Immature natural killer cell (primary cell): ENCODE measurements at regions not wholly inside any gene's neighbourhood (a gene's known extent, or its start where the extent isn't known, plus 50 kb on each side); places are given as distances from the start of the nearest gene placed in this dataset.

Experiments
- DNase-seq, 3 donors: peaks; one replicate each; pipeline ENCODE4 v3.0.0; 2022; ENCODE audit warnings: mixed read lengths in 1 of 3
- H3K27ac Mint-ChIP-seq, 6 donors: one replicate each; pipeline ENCODE4 v1.8.0; 2020; ENCODE audit warnings: mixed read lengths in 6 of 6, mild to moderate bottlenecking in 5 of 6, inconsistent platforms in 4 of 6, moderate library complexity in 3 of 6
- H3K27me3 Mint-ChIP-seq, 3 donors: one replicate each; pipeline ENCODE4 v1.8.0; 2020 to 2021; ENCODE audit warnings: low read depth in 3 of 3, mild to moderate bottlenecking in 3 of 3, mixed read lengths in 3 of 3, moderate library complexity in 3 of 3, inconsistent platforms in 1 of 3
- H3K36me3 Mint-ChIP-seq, 3 donors: one replicate each; pipeline ENCODE4 v1.8.0; 2020; ENCODE audit warnings: mixed read lengths in 3 of 3, inconsistent platforms in 2 of 3, mild to moderate bottlenecking in 2 of 3
- H3K4me1 Mint-ChIP-seq, 2 donors: one replicate each; pipeline ENCODE4 v1.8.0; 2020; ENCODE audit warnings: inconsistent platforms in 2 of 2, mild to moderate bottlenecking in 2 of 2, mixed read lengths in 2 of 2, moderate library complexity in 1 of 2
- H3K4me3 Mint-ChIP-seq, 5 donors: one replicate each; pipeline ENCODE4 v1.8.0; 2020; ENCODE audit warnings: mild to moderate bottlenecking in 5 of 5, mixed read lengths in 5 of 5, inconsistent platforms in 3 of 5, moderate library complexity in 3 of 5
- H3K9me3 Mint-ChIP-seq, 6 donors: one replicate each; pipeline ENCODE4 v1.8.0; 2020; ENCODE audit warnings: mild to moderate bottlenecking in 6 of 6, mixed read lengths in 6 of 6, inconsistent platforms in 4 of 6, moderate library complexity in 3 of 6

- Mint-ChIP-seq H3K4me1 (peaks cover 4 to 5% of the 10 kb centered on the region in 2 donors), H3K36me3 (no peaks in the 10 kb centered on the region), H3K9me3 (peaks cover 0 to 2% (median 0%) of the 10 kb centered on the region in 6 donors), H3K27me3 (peaks cover 0 to 18% (median 0%) of the 10 kb centered on the region in 3 donors), H3K4me3 (no peak overlapping the region), H3K27ac (no peak overlapping the region)
- no peak for DNase-seq
Observed at GRCh38 chr6:14031516-14031915, 86.1 kb upstream of the CD83 start.

DNA sequence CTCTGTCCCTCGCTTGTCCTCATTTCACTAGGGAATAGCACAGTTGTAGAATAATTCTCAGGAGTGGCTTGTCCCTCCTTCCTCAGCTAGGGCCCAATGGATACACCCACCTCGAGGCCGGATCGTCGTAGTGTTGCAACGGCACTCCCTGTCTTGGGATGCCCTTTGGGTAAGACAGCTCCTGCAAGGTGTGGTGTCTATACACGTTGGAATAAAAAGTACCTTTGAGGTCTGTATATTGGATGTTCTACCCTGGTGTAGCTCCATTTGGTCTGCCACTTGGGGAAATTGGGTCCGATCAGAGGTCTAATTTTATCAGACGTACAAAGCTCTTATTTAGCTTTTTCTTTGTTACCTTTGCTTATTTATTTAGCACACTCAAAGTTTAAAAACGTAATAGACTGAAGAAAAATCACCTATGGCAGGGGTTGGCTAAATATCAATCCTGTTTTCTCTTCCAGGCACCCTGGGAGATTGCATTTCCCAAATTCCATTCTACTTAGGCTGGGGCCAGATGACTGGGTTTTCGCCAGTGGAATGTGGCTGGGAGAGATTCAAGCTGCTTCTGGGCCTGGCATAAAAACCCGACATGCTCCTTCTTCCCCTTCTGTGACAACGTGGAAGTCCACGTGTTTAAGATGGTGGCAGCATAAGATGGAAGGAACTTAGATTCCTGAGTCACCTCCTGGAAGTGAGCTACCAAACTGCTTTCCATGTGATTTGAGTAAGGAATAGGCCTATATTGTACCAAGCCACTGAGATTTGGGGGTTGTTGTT lies 82.3 kb upstream of the CD83 start:
- peaks cover 0 to 16% (median 0%) of the 10 kb centered on the region in 3 donors for H3K27me3 Mint-ChIP-seq
- no peak overlapping the region for H3K27ac Mint-ChIP-seq
- no peaks in the 10 kb centered on the region for H3K36me3 Mint-ChIP-seq
- H3K4me1 Mint-ChIP-seq: no peaks in the 10 kb centered on the region
- peaks cover 0 to 2% (median 0%) of the 10 kb centered on the region in 6 donors for H3K9me3 Mint-ChIP-seq
- DNase-seq: no peak
- H3K4me3 Mint-ChIP-seq: no peak overlapping the region

- no peak overlapping the region for H3K4me3 Mint-ChIP-seq
- no peaks in the 10 kb centered on the region for H3K4me1 Mint-ChIP-seq
- H3K36me3 Mint-ChIP-seq: no peaks in the 10 kb centered on the region
- H3K27ac Mint-ChIP-seq: no peak overlapping the region
- DNase-seq: no peak
- peaks cover 0 to 2% (median 0%) of the 10 kb centered on the region in 6 donors for H3K9me3 Mint-ChIP-seq
- peaks cover 0 to 13% (median 0%) of the 10 kb centered on the region in 3 donors for H3K27me3 Mint-ChIP-seq
Observed at GRCh38 chr6:14035874-14036273, 81.7 kb upstream of the CD83 start.

DNA sequence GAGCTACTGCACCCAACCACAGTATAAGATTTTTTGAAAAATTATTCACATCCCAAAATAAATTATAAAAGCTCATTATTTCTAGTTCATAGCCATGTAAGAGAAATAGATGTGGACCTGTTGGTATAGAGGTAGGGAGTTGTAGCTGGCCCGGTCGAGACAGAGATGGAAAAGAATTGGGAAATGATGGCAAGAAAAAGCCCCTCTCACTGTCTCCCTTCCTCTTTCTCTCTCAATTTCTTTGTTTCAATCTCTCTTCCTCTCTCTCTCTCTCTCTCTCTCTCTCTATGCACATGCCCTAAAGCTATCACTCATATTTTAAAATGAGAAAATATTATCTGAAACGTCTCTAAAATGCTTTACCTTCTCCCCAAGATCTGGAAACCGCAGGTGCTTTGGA lies 80.7 kb upstream of the CD83 start:
- Mint-ChIP-seq H3K4me3 (no peak overlapping the region), H3K36me3 (no peaks in the 10 kb centered on the region), H3K27me3 (peaks cover 0 to 13% (median 0%) of the 10 kb centered on the region in 3 donors), H3K9me3 (peaks cover 0 to 2% (median 0%) of the 10 kb centered on the region in 6 donors), H3K4me1 (no peaks in the 10 kb centered on the region), H3K27ac (no peak overlapping the region)
- DNase-seq: no peak

- Mint-ChIP-seq H3K4me1 (no peaks in the 10 kb centered on the region), H3K27ac (no peak overlapping the region)
Observed at GRCh38 chr6:14037402-14038277, 79.9 kb upstream of the CD83 start.

DNA sequence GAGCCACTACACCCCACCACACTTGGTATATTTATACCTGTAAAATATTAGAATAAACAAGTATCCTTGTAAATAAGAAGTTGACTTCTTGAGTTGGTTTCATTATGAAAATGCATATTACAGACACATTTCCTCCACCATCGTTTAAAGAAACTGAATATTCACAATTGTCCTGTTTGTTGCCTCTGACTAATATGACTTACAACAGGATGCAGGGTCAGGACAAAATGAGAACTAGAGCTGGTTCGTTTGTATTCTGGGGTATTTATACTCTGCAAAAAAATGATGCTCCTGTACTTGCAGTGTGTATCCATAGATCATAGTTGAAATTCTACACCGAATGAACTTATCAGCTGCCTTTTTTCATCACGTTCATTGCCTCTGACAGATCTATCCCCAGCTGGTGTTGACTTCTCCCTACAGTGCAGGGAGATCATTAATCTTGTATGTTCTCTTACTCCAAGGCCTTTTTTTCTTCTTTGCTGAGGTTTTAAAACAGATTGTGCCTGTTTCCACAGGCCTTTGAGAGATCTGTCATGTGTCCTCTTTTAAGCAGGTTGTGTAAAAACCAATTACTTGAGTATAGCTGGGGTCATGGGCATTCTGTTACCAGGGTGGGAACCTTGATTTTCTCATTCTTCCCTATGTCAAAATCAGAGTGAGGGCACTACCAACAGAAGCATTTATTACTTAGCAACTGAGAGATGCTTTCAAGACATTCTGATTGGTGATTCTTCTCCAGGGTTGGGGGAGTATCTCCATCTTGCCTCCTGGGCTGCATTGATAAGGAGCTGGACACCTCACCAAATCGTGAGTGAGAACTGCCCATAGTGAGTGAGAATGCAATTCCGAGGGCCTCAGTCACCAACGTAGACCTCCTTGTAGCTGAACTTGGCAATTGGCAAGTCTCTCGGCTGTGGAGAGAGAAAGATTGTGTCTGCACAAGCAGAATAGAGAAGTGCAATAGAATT lies 78.8 kb upstream of the CD83 start:
- Mint-ChIP-seq H3K4me1 (no peaks in the 10 kb centered on the region), H3K27me3 (peaks cover 0 to 13% (median 0%) of the 10 kb centered on the region in 3 donors), H3K4me3 (no peak overlapping the region), H3K9me3 (no peaks in the 10 kb centered on the region), H3K36me3 (no peaks in the 10 kb centered on the region), H3K27ac (no peak overlapping the region)
- DNase-seq: no peak

More at GRCh38 chr6:14037402-14038277, 79.9 kb upstream of the CD83 start:
- H3K36me3 Mint-ChIP-seq: no peaks in the 10 kb centered on the region
- DNase-seq: no peak
- peaks cover 0 to 2% (median 0%) of the 10 kb centered on the region in 6 donors for H3K9me3 Mint-ChIP-seq
- no peak overlapping the region for H3K4me3 Mint-ChIP-seq
- H3K27me3 Mint-ChIP-seq: peaks cover 0 to 13% (median 0%) of the 10 kb centered on the region in 3 donors

DNA sequence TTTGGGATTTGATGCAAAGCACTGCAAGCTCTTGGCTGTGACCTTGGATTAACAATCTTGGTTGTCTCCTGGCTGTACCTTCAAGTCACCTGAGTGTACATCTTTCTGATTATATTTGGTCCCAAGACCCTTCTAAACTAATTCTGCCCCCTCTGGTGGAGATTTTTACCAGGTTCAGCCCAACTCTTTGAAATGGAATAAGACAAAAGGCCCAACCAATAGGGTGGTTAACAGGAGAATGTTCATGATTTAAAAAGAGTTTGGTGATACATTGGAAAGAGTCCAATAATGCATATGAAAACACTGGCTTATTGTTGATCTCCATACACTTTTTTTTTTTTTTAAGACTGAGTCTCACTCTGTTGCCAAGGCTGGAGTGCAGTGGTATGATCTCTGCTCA lies 77.5 kb upstream of the CD83 start:
- no peak overlapping the region for H3K4me3 Mint-ChIP-seq
- H3K9me3 Mint-ChIP-seq: no peaks in the 10 kb centered on the region
- peaks cover 0 to 9% (median 0%) of the 10 kb centered on the region in 3 donors for H3K27me3 Mint-ChIP-seq
- no peaks in the 10 kb centered on the region for H3K4me1 Mint-ChIP-seq
- no peak overlapping the region for H3K27ac Mint-ChIP-seq
- DNase-seq: no peak
- no peaks in the 10 kb centered on the region for H3K36me3 Mint-ChIP-seq

GRCh38 chr6:14046476-14047068 lies 71.0 kb upstream of the CD83 start:
- DNase-seq: peak; percentile 14 to 20 (median 15)
- Mint-ChIP-seq H3K4me1 (no peaks in the 10 kb centered on the region), H3K4me3 (no peak overlapping the region)

GRCh38 chr6:14047151-14047740 lies 70.3 kb upstream of the CD83 start:
- no peaks in the 10 kb centered on the region for H3K9me3 Mint-ChIP-seq
- peaks cover 3 to 7% (median 6%) of the 10 kb centered on the region in 3 donors for H3K27me3 Mint-ChIP-seq
- no peak overlapping the region for H3K4me3 Mint-ChIP-seq
- no peak for DNase-seq
- no peaks in the 10 kb centered on the region for H3K36me3 Mint-ChIP-seq
- H3K4me1 Mint-ChIP-seq: no peaks in the 10 kb centered on the region
- no peak overlapping the region for H3K27ac Mint-ChIP-seq

More at GRCh38 chr6:14046476-14047068, 71.0 kb upstream of the CD83 start:
- Mint-ChIP-seq H3K36me3 (no peaks in the 10 kb centered on the region), H3K9me3 (no peaks in the 10 kb centered on the region), H3K27me3 (peaks cover 3 to 7% (median 4%) of the 10 kb centered on the region in 3 donors), H3K27ac (no peak overlapping the region)

DNA sequence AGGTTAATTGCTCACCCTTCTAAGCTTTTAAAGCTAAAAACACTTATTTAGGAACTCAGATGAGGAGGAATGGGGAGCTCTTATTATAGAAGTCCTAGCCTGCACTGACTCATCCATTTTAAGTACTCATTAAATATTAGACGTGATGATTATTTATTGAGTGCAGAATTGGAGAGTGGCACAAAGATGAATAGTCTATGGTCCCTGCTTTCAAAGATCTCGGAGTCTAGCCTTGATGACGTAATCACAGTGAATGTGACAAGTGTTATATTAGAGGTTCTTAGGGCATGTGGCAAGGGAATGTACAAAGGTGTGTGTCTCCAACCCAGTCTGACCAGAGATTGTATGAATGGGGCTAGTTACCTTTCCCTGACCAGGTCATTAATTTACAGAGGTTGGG lies 68.7 kb upstream of the CD83 start:
- Mint-ChIP-seq H3K36me3 (no peaks in the 10 kb centered on the region), H3K4me3 (no peak overlapping the region), H3K9me3 (no peaks in the 10 kb centered on the region), H3K27me3 (peaks cover 3 to 7% (median 6%) of the 10 kb centered on the region in 3 donors), H3K4me1 (no peaks in the 10 kb centered on the region), H3K27ac (no peak overlapping the region)
- DNase-seq: no peak

DNA sequence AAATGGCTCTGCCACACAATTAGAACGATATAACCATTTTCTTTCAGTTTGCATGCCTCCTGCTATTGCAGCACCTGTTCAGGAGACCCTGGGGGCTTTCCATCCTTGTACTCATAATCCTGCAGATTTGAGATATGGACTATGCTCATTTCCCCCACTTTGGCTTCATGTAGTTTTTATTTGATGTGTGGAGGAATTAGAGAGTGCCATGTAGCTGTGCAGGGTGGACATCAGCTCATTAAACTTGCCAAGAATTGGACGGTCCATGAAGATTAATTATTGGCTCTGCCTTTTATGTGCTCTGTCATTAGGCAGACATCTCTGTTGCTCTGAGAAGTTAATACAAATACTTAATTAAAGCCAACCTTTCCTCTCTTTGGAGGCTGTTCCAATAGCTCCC lies 66.2 kb upstream of the CD83 start:
- no peak for DNase-seq
- H3K27ac Mint-ChIP-seq: no peak overlapping the region
- no peaks in the 10 kb centered on the region for H3K9me3 Mint-ChIP-seq
- H3K27me3 Mint-ChIP-seq: peaks cover 3 to 13% (median 6%) of the 10 kb centered on the region in 3 donors
- no peaks in the 10 kb centered on the region for H3K4me1 Mint-ChIP-seq
- no peaks in the 10 kb centered on the region for H3K36me3 Mint-ChIP-seq
- H3K4me3 Mint-ChIP-seq: no peak overlapping the region

- Mint-ChIP-seq H3K27ac (no peak overlapping the region), H3K36me3 (no peaks in the 10 kb centered on the region), H3K4me3 (no peak overlapping the region), H3K27me3 (peaks cover 5 to 13% (median 6%) of the 10 kb centered on the region in 3 donors), H3K4me1 (no peaks in the 10 kb centered on the region), H3K9me3 (no peaks in the 10 kb centered on the region)
- no peak for DNase-seq
Observed at GRCh38 chr6:14053811-14054210, 63.8 kb upstream of the CD83 start.

- H3K4me1 Mint-ChIP-seq: no peaks in the 10 kb centered on the region
- H3K9me3 Mint-ChIP-seq: no peaks in the 10 kb centered on the region
- peaks cover 2 to 16% (median 6%) of the 10 kb centered on the region in 3 donors for H3K27me3 Mint-ChIP-seq
- H3K36me3 Mint-ChIP-seq: no peaks in the 10 kb centered on the region
- no peak overlapping the region for H3K27ac Mint-ChIP-seq
- no peak overlapping the region for H3K4me3 Mint-ChIP-seq
- no peak for DNase-seq
Observed at GRCh38 chr6:14055541-14055940, 62.0 kb upstream of the CD83 start.
